ENCODE measurements at regions not wholly inside any gene's neighbourhood (a gene's known extent, or its start where the extent isn't known, plus 50 kb on each side); places are given as distances from the start of the nearest gene placed in this dataset.

DNA sequence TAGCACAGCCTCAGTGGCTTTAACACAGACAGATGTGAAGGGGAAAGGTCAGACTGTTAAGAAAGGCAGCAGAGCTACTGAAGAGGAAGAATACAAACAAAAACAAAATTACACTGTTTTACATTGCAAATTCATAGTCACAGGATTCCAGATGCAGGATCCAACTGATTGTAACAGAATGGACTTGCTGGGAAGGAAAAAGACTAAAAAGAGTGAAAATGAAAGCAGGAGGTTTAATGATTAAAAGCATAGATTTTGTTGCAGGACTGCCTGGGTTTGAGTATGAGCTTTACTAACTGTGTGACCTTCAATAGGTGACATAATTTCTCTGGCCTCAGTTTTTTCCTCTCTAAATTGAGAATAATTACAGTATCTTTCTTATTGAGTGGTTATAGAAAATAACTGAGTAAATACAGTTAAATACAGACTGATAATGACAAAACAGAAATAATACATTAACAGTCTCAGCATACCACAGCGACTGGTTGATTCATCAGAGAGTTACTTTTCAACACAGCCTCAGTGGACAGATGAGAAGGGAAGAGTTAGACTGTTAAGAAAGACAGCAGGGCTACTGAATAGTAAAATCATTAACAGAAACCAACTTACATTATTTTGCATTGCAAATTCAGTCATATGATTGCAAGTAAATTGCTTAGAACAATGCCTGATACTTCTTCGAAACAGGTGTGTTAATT lies 704.2 kb upstream of the TENM4 start:
- DNase-seq (ENCODE audit: low spot score) = no peak

DNA sequence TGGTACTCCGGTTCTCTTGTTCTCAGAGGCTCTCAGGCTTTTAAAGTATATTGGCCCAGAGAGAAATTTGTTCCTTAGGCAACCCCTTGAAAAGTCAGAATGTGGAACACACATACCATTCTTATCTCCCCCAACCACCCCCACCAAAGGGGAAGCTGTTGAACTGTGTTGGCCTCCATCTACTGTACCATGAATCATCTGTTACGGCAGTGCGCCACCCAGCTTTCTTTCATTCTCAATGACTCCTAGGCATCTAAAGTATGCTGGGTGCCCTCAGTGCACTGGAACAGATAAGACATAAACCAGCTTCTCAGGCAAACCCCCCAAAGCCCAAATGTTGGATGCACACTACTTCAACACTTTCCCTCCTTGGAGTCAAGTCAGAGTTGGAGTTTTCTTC lies 696.2 kb upstream of the TENM4 start:
- no peak for DNase-seq (ENCODE audit: low spot score)

DNA sequence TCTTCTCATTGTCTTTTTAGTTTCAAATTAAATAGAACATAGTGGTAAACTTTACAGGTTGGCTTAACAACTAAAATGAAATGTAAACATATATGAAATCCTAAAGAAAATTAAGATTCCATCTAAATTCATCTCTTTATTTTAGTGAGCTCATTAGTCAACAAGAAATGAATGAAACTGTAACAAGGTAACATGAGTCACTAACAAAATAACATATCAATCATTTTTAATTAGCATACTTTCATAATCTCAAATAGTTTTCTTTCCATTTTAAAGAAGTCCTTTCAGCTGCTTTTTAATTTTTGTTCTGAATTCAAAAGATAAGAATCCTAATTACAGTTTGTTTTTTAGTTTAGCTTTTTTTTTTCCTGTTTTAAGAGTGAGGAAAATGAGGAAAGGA lies 688.6 kb upstream of the TENM4 start:
- no peak for DNase-seq (ENCODE audit: low spot score)

DNA sequence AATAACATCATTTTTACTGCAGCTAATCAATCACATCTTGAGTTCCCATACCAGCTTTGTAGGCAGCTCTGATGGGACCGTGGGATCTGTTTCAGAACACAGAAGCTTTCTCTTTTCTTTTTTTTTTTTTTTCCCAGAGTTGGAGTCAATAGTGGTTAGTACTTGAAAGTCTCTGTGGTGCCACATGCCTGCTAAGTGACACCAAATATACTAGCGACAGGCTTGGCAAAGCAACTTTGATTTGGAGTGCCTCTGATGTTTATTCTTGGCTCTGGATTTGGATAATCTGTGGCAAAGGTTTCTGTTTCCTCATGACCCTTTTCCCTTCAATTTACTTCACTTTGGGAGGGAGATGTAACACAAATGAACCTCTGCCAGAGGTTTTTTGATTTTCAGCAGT lies 681.4 kb upstream of the TENM4 start:
- DNase-seq (ENCODE audit: low spot score) = no peak

DNA sequence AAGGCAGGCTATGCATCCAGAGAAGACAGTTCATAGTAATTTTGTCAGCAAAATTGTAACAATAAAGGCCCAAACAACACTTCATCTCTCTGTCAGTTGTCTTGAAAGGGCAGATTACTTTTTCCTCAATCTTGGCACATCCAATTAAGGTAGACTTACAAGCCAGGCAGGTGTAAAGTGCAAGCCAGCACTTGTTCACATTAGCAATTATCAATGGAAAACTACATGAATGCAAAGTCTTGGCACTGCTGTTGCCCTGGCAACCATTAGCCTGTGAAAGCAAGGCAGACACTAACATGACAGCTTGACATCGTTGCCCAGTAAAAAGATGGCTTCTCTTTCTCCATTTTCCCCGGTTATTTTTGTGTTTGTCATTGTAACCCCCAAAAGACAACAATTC lies 677.2 kb upstream of the TENM4 start:
- no peak for DNase-seq (ENCODE audit: low spot score)

DNA sequence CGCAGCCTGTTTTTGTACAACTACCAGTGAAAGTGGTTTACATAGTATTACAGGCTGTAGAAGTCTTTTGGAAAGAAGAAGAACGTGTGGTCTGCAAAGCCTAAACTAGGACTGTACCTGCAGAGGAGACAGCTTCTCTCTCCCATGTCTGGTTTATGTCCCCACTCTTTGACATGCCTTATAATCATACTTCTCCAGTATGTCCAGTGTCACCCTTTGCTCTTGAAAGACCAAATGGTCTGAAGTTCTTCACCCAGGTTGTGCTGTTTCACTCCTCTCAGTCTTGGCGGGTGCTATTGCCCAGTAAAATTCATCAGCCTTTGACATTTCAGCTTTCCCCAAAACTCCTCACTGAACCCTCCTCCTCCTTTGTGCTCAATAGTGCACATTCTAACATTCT lies 676.0 kb upstream of the TENM4 start:
- DNase-seq (ENCODE audit: low spot score) = no peak

DNA sequence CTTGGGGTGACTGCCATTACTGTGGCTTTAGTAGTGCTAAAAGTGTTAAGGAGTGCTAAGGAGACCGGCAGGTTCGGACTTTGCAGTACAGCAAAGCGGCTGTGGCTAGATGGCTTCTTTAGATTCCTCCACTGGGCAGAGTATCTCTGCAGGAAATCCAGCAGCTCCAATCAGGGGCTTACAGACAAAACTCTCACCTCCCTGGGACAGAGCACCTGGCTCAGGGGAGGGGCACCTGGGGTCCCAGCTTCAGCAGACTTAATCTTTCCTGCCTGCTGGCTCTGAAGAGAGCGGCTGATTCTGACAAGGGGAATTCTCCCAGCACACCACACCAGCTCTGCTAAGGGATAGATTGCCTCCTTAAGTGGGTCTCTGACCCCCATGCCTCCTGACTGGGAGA lies 668.8 kb upstream of the TENM4 start:
- DNase-seq (ENCODE audit: low spot score) = no peak

DNA sequence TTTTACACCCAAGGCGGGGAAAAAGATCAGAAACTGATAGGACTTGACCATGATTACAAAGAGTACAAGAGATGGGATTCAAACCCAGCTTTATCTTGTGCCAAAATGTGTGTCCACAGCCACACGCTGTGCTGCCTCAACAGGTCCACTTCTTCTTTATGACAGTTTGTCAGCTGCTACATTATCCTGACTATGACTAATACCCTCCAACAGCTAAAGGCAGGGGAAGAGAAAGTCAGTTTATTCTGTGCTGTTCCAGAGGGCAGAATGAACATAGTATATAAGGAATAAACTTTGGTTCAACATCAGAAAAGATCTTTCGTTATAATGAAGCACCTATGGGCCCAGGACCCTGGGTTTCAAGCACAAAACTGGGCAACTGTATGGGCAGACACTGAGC lies 668.2 kb upstream of the TENM4 start:
- no peak for DNase-seq (ENCODE audit: low spot score)

DNA sequence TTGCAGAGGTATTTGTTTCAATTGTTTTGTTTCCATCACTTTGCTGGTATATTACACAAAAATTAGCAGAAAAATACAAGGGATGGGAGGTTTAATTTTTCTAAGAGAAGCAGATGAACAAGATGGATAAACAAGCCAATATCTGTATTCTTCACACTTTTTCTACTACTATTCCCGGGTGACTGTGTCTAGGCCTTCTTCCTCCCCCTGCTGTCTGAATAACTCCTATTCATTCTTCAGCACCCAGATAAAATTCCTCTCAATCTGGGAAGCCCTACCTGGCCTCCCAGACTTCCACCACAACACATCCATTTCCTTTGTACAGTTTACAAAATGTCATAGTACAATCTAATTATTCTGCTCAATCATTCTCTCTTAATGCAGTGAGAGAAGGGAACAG lies 666.6 kb upstream of the TENM4 start:
- peak; percentile 14 for DNase-seq (ENCODE audit: low spot score)

DNA sequence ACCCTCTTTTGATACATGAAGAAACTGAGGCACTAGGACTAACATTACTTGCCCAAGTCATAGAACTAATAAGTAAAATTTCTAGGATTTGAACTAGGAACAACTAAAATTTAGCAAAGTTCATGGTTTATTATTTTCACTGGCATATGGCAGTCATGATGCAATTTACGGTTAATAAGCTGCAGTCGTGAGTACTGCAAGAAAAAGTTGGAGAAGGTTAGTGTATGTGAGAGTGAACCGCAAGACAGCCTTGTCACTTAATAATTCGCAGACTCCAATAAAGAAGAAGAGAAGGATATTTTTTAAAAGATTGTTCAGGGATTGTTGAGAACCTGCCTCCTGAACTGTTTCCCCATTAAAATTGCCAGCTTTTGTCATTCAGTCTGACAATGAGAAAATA lies 663.4 kb upstream of the TENM4 start:
- DNase-seq (ENCODE audit: low spot score) = no peak

DNA sequence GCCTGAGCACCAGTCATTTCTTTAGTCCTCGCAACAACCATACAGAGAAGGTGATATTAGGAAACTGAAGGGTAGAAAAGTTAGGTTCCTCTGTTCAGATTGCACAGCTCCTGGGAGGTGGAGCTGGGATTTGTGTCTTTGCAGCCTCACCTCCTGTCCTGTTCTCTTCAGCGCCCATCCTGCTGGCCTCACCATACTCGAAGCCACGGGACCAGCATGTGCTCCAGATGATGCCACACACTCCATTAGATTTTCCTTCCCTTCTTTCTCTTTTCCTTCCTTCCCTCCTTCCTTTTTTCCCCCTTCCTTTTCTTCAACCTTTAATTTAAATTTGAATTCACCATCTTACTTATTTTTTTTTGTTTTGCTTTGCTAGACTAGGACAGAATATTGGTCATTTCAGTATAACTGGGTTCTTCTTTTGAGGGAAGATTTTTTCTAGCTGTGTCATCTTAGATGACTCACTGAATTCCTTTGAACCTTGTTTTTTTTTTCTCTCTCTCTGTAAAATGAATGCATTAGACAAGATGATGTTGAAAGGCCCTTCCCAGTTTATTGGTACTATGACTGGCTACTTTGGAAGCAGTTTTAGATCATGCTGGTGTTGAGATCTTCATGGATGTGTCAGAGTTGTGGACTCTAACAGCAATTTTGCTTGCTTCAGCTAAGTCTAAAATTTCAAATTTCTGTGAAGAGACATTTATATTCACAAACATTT lies 662.5 kb upstream of the TENM4 start:
- DNase-seq (ENCODE audit: low spot score) = peak; percentile 76

DNA sequence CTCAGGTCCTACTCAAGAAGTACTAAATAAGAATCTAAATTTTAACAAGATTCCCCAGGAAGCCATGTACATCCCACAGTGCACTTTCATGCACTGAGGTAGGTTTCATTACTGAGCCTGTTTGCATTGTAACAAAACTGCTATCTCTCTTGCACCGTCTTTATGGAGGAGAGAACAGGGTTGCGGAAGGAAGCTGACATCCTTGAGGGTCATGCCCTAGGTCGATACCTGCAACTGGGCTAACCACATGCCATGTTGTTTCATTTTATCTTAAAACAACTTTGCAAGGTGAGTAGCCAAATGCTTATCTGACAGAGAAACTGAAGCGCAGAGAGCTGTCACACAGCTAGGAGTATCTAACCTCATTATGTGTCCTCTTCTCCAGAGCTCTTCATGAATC lies 656.3 kb upstream of the TENM4 start:
- no peak for DNase-seq (ENCODE audit: low spot score)

DNA sequence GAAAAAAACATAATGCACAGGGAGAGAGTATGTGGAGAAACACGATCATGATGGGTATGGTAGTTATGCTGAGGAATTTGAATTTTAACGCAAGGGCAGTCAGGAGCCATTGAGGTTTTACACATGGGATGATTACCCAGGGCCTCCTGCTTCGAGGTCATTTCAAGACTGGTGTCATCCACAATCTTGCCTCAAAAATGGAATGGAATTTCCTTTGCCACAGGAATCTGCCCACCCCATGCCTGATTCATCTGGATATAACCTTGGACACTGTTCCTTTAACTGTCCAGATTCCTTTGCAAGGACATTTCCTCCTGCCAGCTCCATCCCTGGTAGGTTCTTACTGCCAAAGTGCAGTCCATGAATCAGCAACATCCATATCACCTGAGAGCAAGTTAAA lies 655.9 kb upstream of the TENM4 start:
- peak; percentile 82 for DNase-seq (ENCODE audit: low spot score)

DNA sequence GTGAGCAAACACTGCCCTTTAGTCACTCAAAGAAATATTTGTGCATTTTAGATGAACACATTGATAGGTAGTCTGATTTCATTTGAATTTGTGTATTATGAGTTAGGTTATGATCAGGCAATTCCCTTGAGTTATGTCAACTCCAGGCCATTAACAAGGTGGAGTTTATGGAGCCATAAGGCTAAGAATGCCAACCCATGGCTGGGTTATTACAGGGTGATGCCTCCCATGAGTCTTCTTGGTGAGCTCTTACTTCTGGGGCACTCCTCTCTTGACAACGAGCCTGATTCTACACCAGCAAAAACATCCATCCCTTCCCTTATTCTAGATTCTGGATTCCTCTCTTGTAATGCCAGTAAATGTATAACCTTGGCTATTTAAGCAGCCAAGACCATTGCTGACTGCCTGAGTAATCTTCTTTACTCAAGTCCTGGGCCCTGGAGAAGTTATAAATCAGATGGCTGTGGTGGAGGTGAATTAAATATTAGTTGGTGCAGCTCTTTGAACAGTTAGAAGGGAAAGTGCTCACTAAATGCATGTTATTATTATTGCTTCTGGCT lies 645.7 kb upstream of the TENM4 start:
- no peak for DNase-seq (ENCODE audit: low spot score)

DNA sequence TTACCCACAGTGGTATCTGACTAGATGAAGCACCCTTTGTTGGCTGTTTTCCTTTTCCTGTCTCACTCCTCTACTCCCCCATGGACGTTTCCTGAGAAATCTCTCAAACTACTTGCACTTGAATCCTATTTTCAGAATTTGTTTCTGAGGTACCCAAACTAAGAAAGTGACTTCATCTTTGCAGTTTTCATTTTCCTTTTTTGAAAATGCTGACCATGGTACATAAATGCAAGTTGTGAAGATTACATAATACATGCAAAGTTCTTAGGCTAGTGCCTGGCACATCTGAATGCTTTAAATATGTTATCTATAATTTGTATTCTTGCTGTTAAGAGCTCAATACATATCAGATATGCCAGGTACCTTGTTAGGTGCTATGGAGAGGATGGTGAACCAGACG lies 644.7 kb upstream of the TENM4 start:
- DNase-seq (ENCODE audit: low spot score) = no peak

DNA sequence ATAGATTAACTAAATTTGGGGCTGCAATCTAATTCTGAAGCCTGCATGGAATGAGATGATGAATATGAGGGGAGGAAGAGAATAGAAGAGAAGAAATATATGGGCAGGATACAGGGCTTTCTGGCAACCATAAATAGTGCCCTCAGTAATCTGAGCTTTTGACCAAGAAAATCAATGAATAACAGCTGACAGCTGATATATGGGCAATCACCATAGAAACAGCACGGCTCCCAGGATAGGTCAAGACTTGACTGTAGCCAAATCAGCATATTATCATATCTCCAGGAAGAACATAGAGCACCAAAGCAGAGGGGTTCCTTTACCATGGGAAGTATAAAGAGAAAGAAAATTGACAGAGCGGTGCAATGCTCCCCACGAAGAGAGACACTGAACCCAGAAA lies 643.8 kb upstream of the TENM4 start:
- no peak for DNase-seq (ENCODE audit: low spot score)

DNA sequence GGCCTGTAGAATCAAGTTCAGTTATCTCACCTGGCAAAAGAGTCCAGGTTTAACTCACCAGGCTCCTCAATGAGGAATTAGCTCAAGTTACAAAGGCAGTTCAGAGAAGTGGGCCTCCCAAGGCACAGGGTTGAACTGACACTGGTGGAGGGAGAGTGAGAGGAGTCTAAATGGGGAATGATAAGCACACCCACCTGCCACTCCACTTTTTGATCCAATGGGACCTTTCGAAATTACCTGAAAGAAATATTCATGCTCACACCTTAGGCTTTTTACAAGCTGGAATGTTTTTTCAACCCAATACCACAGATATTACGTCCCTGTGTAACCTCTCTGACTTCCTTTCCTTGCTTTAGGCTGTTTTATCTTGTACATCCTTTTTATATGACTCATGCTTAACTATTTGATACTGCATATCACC lies 642.7 kb upstream of the TENM4 start:
- DNase-seq (ENCODE audit: low spot score) = no peak

DNA sequence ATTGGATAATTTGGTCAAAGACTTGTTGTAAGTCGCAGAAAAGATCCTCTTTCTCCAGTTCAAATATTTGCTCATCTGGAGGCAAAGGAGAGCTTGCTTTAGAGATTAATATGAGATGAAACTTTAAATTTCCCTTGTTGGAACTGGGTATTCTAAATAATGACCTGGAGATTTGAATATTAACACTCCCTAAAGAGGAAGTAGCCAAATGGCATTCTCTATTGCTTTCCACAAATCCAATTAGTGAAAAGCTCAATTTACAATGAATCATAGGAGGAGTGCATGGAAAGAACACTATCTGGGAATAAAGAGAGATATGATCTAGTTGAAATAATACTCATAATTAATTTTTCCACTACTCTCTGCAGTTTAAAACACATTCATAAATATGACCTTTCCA lies 641.6 kb upstream of the TENM4 start:
- DNase-seq (ENCODE audit: low spot score) = no peak

DNA sequence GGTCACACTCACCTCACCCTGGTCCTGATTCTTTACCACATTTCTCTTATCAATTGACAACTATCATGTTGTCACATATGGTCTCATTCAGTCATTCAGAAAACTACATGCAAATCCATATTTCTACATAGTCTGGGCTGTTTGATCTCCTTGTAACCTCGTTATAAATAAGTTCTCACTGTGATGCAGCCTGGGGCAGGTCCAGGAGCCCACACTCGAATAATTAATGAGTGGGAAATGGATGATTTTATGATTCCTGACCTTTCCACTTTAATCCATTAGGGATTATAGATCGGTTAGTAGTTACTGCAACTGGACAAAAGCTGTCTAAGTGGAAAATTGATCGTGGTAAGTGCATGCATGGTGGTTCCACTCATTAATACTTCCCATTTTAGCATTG lies 636.3 kb upstream of the TENM4 start:
- DNase-seq (ENCODE audit: low spot score) = no peak

DNA sequence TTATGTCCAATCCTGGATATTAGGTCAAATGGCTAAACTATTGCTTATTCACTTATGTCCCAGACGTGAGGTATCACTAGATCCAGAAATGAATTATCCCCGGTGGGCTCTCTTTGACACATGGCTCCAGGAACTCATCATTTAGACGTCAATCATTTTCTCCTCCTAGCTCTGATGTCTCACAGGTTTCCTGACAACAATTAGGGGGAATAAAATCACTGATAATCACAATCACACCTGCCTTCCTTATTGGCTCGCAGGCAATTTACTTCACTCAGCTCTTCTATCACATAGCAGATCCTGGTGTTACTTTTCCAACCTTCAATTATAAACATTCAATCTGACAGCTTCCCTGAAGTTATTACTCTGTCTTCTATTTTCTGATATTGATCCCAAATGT lies 634.0 kb upstream of the TENM4 start:
- DNase-seq (ENCODE audit: low spot score) = no peak

DNA sequence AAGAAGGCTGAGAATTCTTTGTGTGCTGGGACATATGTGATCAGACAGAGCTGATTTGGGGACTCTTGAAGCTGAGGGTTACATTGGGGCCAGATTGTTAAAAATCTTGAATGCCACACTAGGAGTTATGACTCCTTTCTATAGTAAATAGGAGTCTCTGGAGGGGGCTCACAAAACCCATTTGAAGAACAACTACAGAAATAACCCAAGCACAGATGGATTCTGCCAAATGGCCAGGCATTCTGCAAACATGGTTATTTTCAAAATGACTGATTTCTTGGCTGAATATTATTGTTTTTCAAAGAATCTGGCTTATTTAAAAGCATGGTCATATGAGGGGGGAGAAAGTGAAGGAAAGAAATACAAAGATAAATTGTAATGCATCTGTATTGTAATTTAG lies 625.5 kb upstream of the TENM4 start:
- no peak for DNase-seq (ENCODE audit: low spot score)

DNA sequence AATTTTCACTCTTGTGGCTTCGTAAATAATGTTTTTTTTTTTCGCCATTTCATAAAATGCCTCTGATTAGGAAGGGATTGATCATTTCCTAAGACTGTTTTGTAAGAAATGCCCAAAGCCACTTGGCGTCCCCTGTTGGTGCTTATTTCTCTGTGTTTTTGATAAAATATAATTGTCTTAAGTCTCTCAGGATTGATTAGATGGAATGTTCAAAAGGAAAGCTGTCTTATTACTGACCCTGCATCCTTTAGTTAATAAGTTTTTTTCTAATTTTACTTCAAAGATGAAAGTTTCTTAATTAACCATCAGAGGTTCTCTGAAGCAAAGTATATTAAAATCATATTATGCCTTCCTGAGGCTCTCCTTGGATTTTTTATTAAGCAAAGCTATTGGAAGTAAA lies 624.3 kb upstream of the TENM4 start:
- no peak for DNase-seq (ENCODE audit: low spot score)

DNA sequence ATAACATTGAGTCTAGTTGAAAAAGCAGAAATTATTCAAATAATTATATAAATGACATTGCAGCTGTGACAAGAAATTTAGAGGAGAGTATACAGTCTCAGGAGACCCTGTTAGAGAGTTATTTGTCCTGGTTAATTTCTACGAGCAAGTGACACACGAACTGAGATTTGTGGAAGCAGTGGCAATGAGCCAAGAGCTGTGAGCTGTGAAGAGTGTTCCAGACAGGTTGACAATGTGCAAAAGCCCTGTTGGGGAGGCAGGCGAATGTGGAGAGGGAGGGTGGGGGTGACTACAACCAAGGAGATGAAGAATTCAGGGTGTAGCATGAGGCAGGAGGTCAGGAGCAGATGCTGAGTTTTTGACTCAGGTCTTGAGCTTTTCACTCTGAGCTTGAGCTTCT lies 620.2 kb upstream of the TENM4 start:
- no peak for DNase-seq (ENCODE audit: low spot score)
